BJ (cell line): ENCODE measurements at regions not wholly inside any gene's neighbourhood (a gene's known extent, or its start where the extent isn't known, plus 50 kb on each side); places are given as distances from the start of the nearest gene placed in this dataset.

Source experiments
- CTCF ChIA-PET: fragments of 350-600 bp; formaldehyde crosslinking; extraction: SDS; loops from one replicate; lab custom pipeline; 2021; ENCODE audit warnings: antibody characterized with exemption, inconsistent platforms; lab: Yijun Ruan, JAX
- POLR2A ChIA-PET: fragments of 300-600 bp; sonication (Branson Sonifier 250); formaldehyde crosslinking; extraction: SDS; loops from one replicate; lab custom pipeline; 2021; ENCODE audit warnings: antibody characterized with exemption; lab: Charles Lee
- DNase-seq: peaks from one replicate; pipeline ENCODE4 v3.0.0-alpha.2; 2011; ENCODE audit warnings: low read depth
- H3K27me3 ChIP-seq: 2 replicates; pipeline ENCODE4 v1.6.0; 2011; ENCODE audit warnings: low read length; ENCODE audit not compliant: control insufficient read depth, insufficient read depth
- H3K36me3 ChIP-seq: 2 replicates; pipeline ENCODE4 v1.5.1; 2011; ENCODE audit warnings: low read length; ENCODE audit not compliant: control insufficient read depth, insufficient read depth
- H3K4me3 ChIP-seq: 2 replicates; pipeline ENCODE4 v1.5.1; 2011; ENCODE audit warnings: low read depth, mild to moderate bottlenecking, control low read depth, low read length
- CTCF ChIP-seq: IDR thresholded peaks from 2 replicates; pipeline ENCODE4 v1.5.1; 2011; ENCODE audit warnings: low read depth, mild to moderate bottlenecking, control low read depth, inconsistent platforms, low read length, moderate library complexity; ENCODE audit not compliant: insufficient read depth

GRCh38 chr1:70809069-70809468, 238.5 kb downstream of the PTGER3 start:
- no peak overlapping the region for H3K4me3 ChIP-seq
- H3K27me3 ChIP-seq = no peaks in the 10 kb centered on the region
- ChIA-PET CTCF (no interaction called here), POLR2A (no interaction called here)
- DNase-seq = no peak
- no peaks in the 10 kb centered on the region for H3K36me3 ChIP-seq
- TF ChIP-seq CTCF = no peak

GRCh38 chr1:70811815-70812214, 235.8 kb downstream of the PTGER3 start:
- ChIA-PET CTCF (no interaction called here), POLR2A (no interaction called here)
- no peak overlapping the region for H3K4me3 ChIP-seq
- TF ChIP-seq CTCF = no peak
- H3K36me3 ChIP-seq = no peaks in the 10 kb centered on the region
- no peaks in the 10 kb centered on the region for H3K27me3 ChIP-seq
- DNase-seq = no peak

GRCh38 chr1:70812442-70813109, 235.0 kb downstream of the PTGER3 start:
- Histone ChIP-seq H3K4me3 (no peak overlapping the region), H3K27me3 (no peaks in the 10 kb centered on the region), H3K36me3 (no peaks in the 10 kb centered on the region)
- CTCF ChIA-PET = no interaction called here
- POLR2A ChIA-PET = no interaction called here
- DNase-seq = no peak
- no peak for TF ChIP-seq CTCF

- DNase-seq = peak; percentile 12
- Histone ChIP-seq H3K4me3 (no peak overlapping the region), H3K27me3 (no peaks in the 10 kb centered on the region), H3K36me3 (no peaks in the 10 kb centered on the region)
- ChIA-PET CTCF (no interaction called here), POLR2A (no interaction called here)
- TF ChIP-seq CTCF = no peak
These were observed 229.2 kb downstream of the PTGER3 start for GRCh38 chr1:70818401-70818800.

GRCh38 chr1:70819231-70819630, 228.4 kb downstream of the PTGER3 start:
- Histone ChIP-seq H3K27me3 (no peaks in the 10 kb centered on the region), H3K4me3 (no peak overlapping the region), H3K36me3 (no peaks in the 10 kb centered on the region)
- no peak for TF ChIP-seq CTCF
- no peak for DNase-seq
- POLR2A ChIA-PET = no interaction called here
- CTCF ChIA-PET = no interaction called here
